Nephron progenitor cell (in vitro differentiated cells): ENCODE measurements at regions not wholly inside any gene's neighbourhood (a gene's known extent, or its start where the extent isn't known, plus 50 kb on each side); places are given as distances from the start of the nearest gene placed in this dataset.

Experiments used
- DNase-seq: peaks from one replicate; pipeline ENCODE4 v3.0.0; 2021
- H3K27ac Mint-ChIP-seq: 2 replicates; pipeline ENCODE4 v1.8.0; 2021; ENCODE audit warnings: mild to moderate bottlenecking, moderate library complexity, mixed read lengths
- H3K27me3 Mint-ChIP-seq: 2 replicates; pipeline ENCODE4 v1.8.0; 2021; ENCODE audit warnings: mild to moderate bottlenecking, low read depth, mixed read lengths; ENCODE audit not compliant: poor library complexity
- H3K36me3 Mint-ChIP-seq: 2 replicates; pipeline ENCODE4 v1.8.0; 2021; ENCODE audit warnings: low read depth, mixed read lengths
- H3K4me1 Mint-ChIP-seq: 2 replicates; pipeline ENCODE4 v1.8.0; 2021; ENCODE audit warnings: mixed read lengths
- H3K4me3 Mint-ChIP-seq: 2 replicates; pipeline ENCODE4 v1.8.0; 2021; ENCODE audit warnings: mild to moderate bottlenecking, moderate library complexity, mixed read lengths
- H3K9me3 Mint-ChIP-seq: 2 replicates; pipeline ENCODE4 v1.8.0; 2021; ENCODE audit warnings: mild to moderate bottlenecking, moderate library complexity, mixed read lengths
- CTCF ChIP-seq: fragments of 200-600 bp; sonication (generic); IDR thresholded peaks from 2 replicates; pipeline ENCODE4 v1.5.0; 2021; ENCODE audit warnings: antibody characterized with exemption

DNA sequence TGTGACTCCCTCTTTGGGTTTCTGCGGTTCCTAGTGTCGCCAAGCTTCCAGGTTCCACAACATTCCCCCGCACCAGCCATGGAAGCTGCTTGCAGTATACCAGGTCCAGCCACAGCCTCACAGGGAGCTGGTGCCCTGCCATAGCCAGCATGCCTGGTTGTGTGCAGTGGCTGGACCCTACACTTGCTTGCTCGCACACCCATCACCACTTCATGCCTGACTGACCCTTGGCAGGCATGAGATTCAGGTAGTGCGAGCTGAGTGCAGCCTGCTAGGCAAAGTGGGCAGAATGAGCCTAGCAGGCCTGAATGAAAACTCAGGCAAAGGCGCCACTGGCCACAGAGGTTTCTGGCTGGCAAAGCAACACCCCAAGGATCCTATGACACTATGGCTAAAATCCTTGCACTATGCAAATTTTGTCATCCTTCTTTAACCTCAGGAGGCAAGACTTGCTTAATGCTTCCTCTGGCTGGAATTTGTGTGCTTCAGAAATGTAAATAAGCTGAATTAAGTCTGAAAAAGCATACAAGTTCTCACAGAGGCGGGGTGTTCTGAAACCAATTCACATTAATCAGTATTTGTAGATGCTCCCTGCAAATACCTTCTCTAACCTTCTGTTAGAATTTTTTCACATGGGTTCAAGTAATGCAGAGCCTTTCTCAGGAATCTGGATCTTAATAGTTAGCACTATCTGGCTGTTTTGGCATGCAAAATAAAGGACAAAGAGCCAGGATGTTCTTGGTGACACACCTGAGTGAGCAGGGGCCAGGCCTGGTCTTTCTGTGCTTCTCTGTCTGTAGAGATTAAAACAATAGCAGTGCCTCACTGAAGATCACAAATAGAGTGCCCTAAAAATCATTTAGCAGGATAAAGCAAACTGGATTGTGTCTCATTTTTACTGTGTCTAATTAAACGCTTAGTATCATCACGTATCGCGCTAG is 256.9 kb downstream of the GPATCH2 start:
- peaks cover 3% of the 10 kb centered on the region for H3K27me3 Mint-ChIP-seq
- H3K27ac Mint-ChIP-seq = no peak overlapping the region

GRCh38 chr1:217372049-217372970 is 258.6 kb downstream of the GPATCH2 start:
- Mint-ChIP-seq H3K27me3 (peaks cover 3% of the 10 kb centered on the region), H3K36me3 (peaks cover 3% of the 10 kb centered on the region), H3K4me3 (no peak overlapping the region), H3K4me1 (peaks cover 6% of the 10 kb centered on the region), H3K9me3 (peaks cover 8% of the 10 kb centered on the region), H3K27ac (no peak overlapping the region)
- no peak for TF ChIP-seq CTCF
- no peak for DNase-seq

More for the DNA sequence above, 256.9 kb downstream of the GPATCH2 start:
- H3K36me3 Mint-ChIP-seq = peaks cover 5% of the 10 kb centered on the region
- no peak for DNase-seq
- H3K9me3 Mint-ChIP-seq = peaks cover 23% of the 10 kb centered on the region
- no peak overlapping the region for H3K4me3 Mint-ChIP-seq
- TF ChIP-seq CTCF = no peak
- peaks cover 6% of the 10 kb centered on the region for H3K4me1 Mint-ChIP-seq

DNA sequence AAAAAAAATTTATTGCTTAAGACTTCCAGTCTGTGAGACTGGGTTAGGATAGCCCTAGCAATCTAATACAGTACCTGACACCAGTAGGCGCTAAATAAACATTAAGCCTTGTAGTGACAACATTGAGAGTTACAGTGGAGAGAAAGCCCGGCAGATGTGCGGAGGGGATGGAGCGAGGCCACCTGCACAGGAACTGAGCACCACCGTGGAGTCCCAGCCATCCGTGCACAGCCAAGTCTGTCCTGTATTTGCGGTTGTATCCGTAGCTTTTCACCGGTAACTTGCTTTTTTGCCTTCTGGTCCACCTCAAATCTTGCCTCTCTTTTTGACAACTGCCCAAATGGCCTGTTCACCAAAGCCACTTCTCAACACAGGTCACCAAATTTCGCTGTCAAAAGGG is 260.1 kb downstream of the GPATCH2 start:
- DNase-seq = no peak
- H3K27me3 Mint-ChIP-seq = peaks cover 6% of the 10 kb centered on the region
- H3K36me3 Mint-ChIP-seq = no peaks in the 10 kb centered on the region
- no peak for TF ChIP-seq CTCF
- H3K9me3 Mint-ChIP-seq = no peaks in the 10 kb centered on the region
- peaks cover 6% of the 10 kb centered on the region for H3K4me1 Mint-ChIP-seq
- no peak overlapping the region for H3K27ac Mint-ChIP-seq
- no peak overlapping the region for H3K4me3 Mint-ChIP-seq

GRCh38 chr1:217369996-217370551 is 260.8 kb downstream of the GPATCH2 start:
- no peak for TF ChIP-seq CTCF
- no peaks in the 10 kb centered on the region for H3K36me3 Mint-ChIP-seq
- H3K9me3 Mint-ChIP-seq = no peaks in the 10 kb centered on the region
- H3K27me3 Mint-ChIP-seq = peaks cover 6% of the 10 kb centered on the region
- no peak overlapping the region for H3K4me3 Mint-ChIP-seq
- DNase-seq = no peak
- no peak overlapping the region for H3K27ac Mint-ChIP-seq
- peaks cover 6% of the 10 kb centered on the region for H3K4me1 Mint-ChIP-seq

- Mint-ChIP-seq H3K36me3 (no peaks in the 10 kb centered on the region), H3K4me1 (peaks cover 6% of the 10 kb centered on the region), H3K27me3 (peaks cover 3% of the 10 kb centered on the region), H3K27ac (no peak overlapping the region), H3K4me3 (no peak overlapping the region), H3K9me3 (no peaks in the 10 kb centered on the region)
- TF ChIP-seq CTCF = no peak
- DNase-seq = no peak
These were observed 261.5 kb downstream of the GPATCH2 start for GRCh38 chr1:217369271-217369981.
